A549 (cell line): ENCODE measurements at regions not wholly inside any gene's neighbourhood (a gene's known extent, or its start where the extent isn't known, plus 50 kb on each side); places are given as distances from the start of the nearest gene placed in this dataset.

Experiments used
- ATAC-seq, 2 experiments: fragments of 200-7000 bp in 1 of 2; fragments of >200 bp in 1 of 2; cut with Nextera tagmentation in 1 of 2; cut with Tn5 transposase in 1 of 2; 3 replicates each; pipeline versions ENCODE4 v1.8.0 to v1.9.1; 2018 to 2020; ENCODE audit warnings: mild to moderate bottlenecking in 1 of 2, moderate library complexity in 1 of 2
- CTCF ChIA-PET: fragments of 300-600 bp; sonication (Branson Sonifier 250); formaldehyde crosslinking; extraction: SDS; loops from one replicate; lab custom pipeline; 2021; ENCODE audit warnings: antibody characterized with exemption, inconsistent platforms; lab: Yijun Ruan, JAX
- POLR2A ChIA-PET: fragments of 350-600 bp; formaldehyde crosslinking; extraction: SDS; loops from one replicate; lab custom pipeline; 2021; ENCODE audit warnings: antibody characterized with exemption, inconsistent platforms; lab: Yijun Ruan, JAX
- DNase-seq, 2 experiments: peaks; one replicate each; pipeline versions ENCODE4 v3.0.0 to v3.0.0-alpha.2; 2011 to 2016; ENCODE audit warnings: low read depth in 1 of 2, low spot score in 1 of 2
- FAIRE-seq: peaks from 2 replicates; lab custom pipeline; 2011; peaks lifted over from hg19 to GRCh38; lab: Jason Lieb, UNC
- H3K27ac ChIP-seq, 2 experiments: fragments of >200 bp; sonication (Bioruptor Twin); formaldehyde crosslinking; 3 replicates each; pipeline ENCODE4 v1.5.1; 2016 to 2017
- H3K4me1 ChIP-seq: fragments of >200 bp; sonication (Bioruptor Twin); formaldehyde crosslinking; 3 replicates; pipeline ENCODE4 v1.6.1; 2016
- H3K4me2 ChIP-seq: fragments of >200 bp; sonication (Bioruptor Twin); formaldehyde crosslinking; 3 replicates; pipeline ENCODE4 v1.6.1; 2016
- H3K4me3 ChIP-seq: fragments of >200 bp; sonication (Bioruptor Twin); formaldehyde crosslinking; 3 replicates; pipeline ENCODE4 v1.5.1; 2016
- H3K9me3 ChIP-seq: fragments of >200 bp; sonication (Bioruptor Twin); formaldehyde crosslinking; 3 replicates; pipeline ENCODE4 v1.6.1; 2016
- ATOH8 ChIP-seq: fragments of 250-450 bp; sonication (Bioruptor Pico); IDR thresholded peaks from 2 replicates; pipeline ENCODE4 v1.5.0; 2020; ENCODE audit warnings: low read depth, mild to moderate bottlenecking, moderate library complexity
- BCL3 ChIP-seq: fragments of >200 bp; sonication (Bioruptor Twin); formaldehyde crosslinking; IDR thresholded peaks from 3 replicates; pipeline ENCODE4 v1.6.1; 2016
- CHD4 ChIP-seq: fragments of 200-600 bp; sonication (generic); IDR thresholded peaks from 2 replicates; pipeline ENCODE4 v1.6.1; 2016; ENCODE audit warnings: antibody characterized with exemption, mild to moderate bottlenecking, borderline replicate concordance
- CTCF ChIP-seq: fragments of >200 bp; sonication (Bioruptor Twin); formaldehyde crosslinking; IDR thresholded peaks from 3 replicates; pipeline ENCODE4 v1.5.1; 2016
- E2F6 ChIP-seq: IDR thresholded peaks from 2 replicates; pipeline ENCODE4 v1.6.1; 2012; ENCODE audit warnings: low read depth, borderline replicate concordance
- EHF ChIP-seq: fragments of 250-450 bp; sonication (Bioruptor Pico); IDR thresholded peaks from 2 replicates; pipeline ENCODE4 v1.5.0; 2020; ENCODE audit warnings: mild to moderate bottlenecking
- ELK1 ChIP-seq: fragments of 150-350 bp; IDR thresholded peaks from 2 replicates; pipeline ENCODE4 v1.6.1; 2014; ENCODE audit warnings: low read depth, mild to moderate bottlenecking, low read length
- FOSL2 ChIP-seq, 2 experiments: fragments of 450-650 bp in 1 of 2; fragments of >200 bp in 1 of 2; sonication (Bioruptor Twin) in 1 of 2; formaldehyde crosslinking; IDR thresholded peaks; 2 replicates each; pipeline versions ENCODE4 v1.5.0 to v1.6.1; 2016 to 2020; ENCODE audit warnings: mild to moderate bottlenecking in 1 of 2, moderate library complexity in 1 of 2
- GATA3 ChIP-seq: IDR thresholded peaks from 2 replicates; pipeline ENCODE4 v1.6.1; 2012; ENCODE audit warnings: borderline replicate concordance
- HOXA7 ChIP-seq: fragments of 250-450 bp; sonication (Bioruptor Pico); IDR thresholded peaks from 2 replicates; pipeline ENCODE4 v1.5.0; 2020; ENCODE audit warnings: mild to moderate bottlenecking, moderate library complexity
- HOXB13 ChIP-seq: fragments of 250-450 bp; sonication (Bioruptor Pico); IDR thresholded peaks from 2 replicates; pipeline ENCODE4 v1.5.0; 2020; ENCODE audit warnings: low read depth, mild to moderate bottlenecking, moderate library complexity
- JUN ChIP-seq, 2 experiments: fragments of >200 bp; sonication (Bioruptor Twin); formaldehyde crosslinking; IDR thresholded peaks; 2 replicates in 1 of 2; 3 replicates in 1 of 2; pipeline ENCODE4 v1.6.1; 2016 to 2017
- KDM5A ChIP-seq: fragments of 200-600 bp; sonication (generic); IDR thresholded peaks from 2 replicates; pipeline ENCODE4 v1.6.1; 2016; ENCODE audit warnings: antibody characterized with exemption, mild to moderate bottlenecking
- MAFK ChIP-seq: fragments of 450-650 bp; IDR thresholded peaks from 2 replicates; pipeline ENCODE4 v1.6.1; 2014; ENCODE audit not compliant: partially characterized antibody
- NPAS2 ChIP-seq: fragments of 250-450 bp; sonication (Bioruptor Pico); IDR thresholded peaks from 2 replicates; pipeline ENCODE4 v1.8.0; 2022; ENCODE audit warnings: mild to moderate bottlenecking, moderate library complexity, borderline replicate concordance
- REST ChIP-seq: fragments of 200-600 bp; sonication (generic); IDR thresholded peaks from 2 replicates; pipeline ENCODE4 v1.6.1; 2016; ENCODE audit warnings: antibody characterized with exemption, mild to moderate bottlenecking, moderate library complexity
- TP53 ChIP-seq: fragments of 250-450 bp; sonication (Bioruptor Pico); IDR thresholded peaks from 2 replicates; pipeline ENCODE4 v1.5.0; 2021; ENCODE audit warnings: mild to moderate bottlenecking, moderate library complexity
- USF2 ChIP-seq: fragments of 450-650 bp; IDR thresholded peaks from 2 replicates; pipeline ENCODE4 v1.6.1; 2014; ENCODE audit warnings: antibody characterized with exemption
- ZNF302 ChIP-seq: fragments of 250-450 bp; sonication (Bioruptor Pico); IDR thresholded peaks from 2 replicates; pipeline ENCODE4 v1.9.0; 2021; ENCODE audit warnings: inconsistent platforms, mild to moderate bottlenecking, moderate library complexity
- WGBS: methylation state at CpG from one replicate; pipeline ENCODE4 v1.1.6; 2017; ENCODE audit errors: missing lambda C conversion rate; 5-methylcytosine and 5-hydroxymethylcytosine counted together

- TF ChIP-seq HOXB13 (no peak), BCL3 (no peak)
Measured at GRCh38 chr2:19804639-19805260, 97.0 kb downstream of the TTC32 start (continued).

GRCh38 chr2:19802086-19802841, 99.5 kb downstream of the TTC32 start:
- Histone ChIP-seq H3K27ac (peak overlapping the region; percentile 84 to 90), H3K9me3 (no peaks in the 10 kb centered on the region)
- 76% methylated on average over 4 of the region's 4 CpGs for WGBS
- TF ChIP-seq MAFK (no peak), ELK1 (no peak)
- TF ChIP-seq, all 56 proteins: peak for 0
- peaks cover 31% of the 10 kb centered on the region for H3K4me1 ChIP-seq
- FAIRE-seq: no peak
- POLR2A ChIA-PET: interaction anchor here (0.9 kb wide), 1 partner anchor 455 kb away, joined by 3 read pairs; no protein-coding TSS in a partner anchor
- CTCF ChIA-PET: interaction anchor here (1.0 to 1.5 kb wide), 6 partner anchors 8 to 191 kb away, joined by 3 to 6 read pairs (median 4); no protein-coding TSS in a partner anchor
- peak; percentile 9 to 11; a peak in 3 of 6 replicates for ATAC-seq
- DNase-seq: no peak
- H3K4me2 ChIP-seq: peak overlapping the region; percentile 70
- H3K4me3 ChIP-seq: no peak overlapping the region

GRCh38 chr2:19801367-19802080, 100.3 kb downstream of the TTC32 start:
- Histone ChIP-seq H3K4me2 (peak overlapping the region; percentile 70), H3K9me3 (no peaks in the 10 kb centered on the region), H3K27ac (peak overlapping the region; percentile 84 to 90), H3K4me1 (peaks cover 31% of the 10 kb centered on the region), H3K4me3 (no peak overlapping the region)
- POLR2A ChIA-PET: interaction anchor here (0.6 to 0.9 kb wide), 2 partner anchors 454 to 1241 kb away, joined by 3 read pairs; partner anchors contain the start of gene RDH14
- FAIRE-seq: peak; percentile 92
- CTCF ChIA-PET: interaction anchor here (0.6 to 1.5 kb wide), 7 partner anchors 9 to 190 kb away, joined by 3 to 6 read pairs (median 4); no protein-coding TSS in a partner anchor
- peak; percentile 94 to 95 for DNase-seq
- peak; percentile 96 to 99 for ATAC-seq
- 4% methylated on average over 15 of the region's 15 CpGs for WGBS
- 0 out of 2 replicates have a peak, but pooled peaks have one; percentile 37 for TF ChIP-seq ATOH8 (CRISPR knock-in tag)
- TF ChIP-seq E2F6: peak; percentile 66
- TF ChIP-seq EHF (CRISPR knock-in tag): no peak
- peak; percentile 30 for TF ChIP-seq MAFK
- peak; percentile 70 for TF ChIP-seq USF2
- peak; percentile 98 for TF ChIP-seq FOSL2 (IDR thresholded peaks at IDR 0.05)
- peak; percentile 98 for TF ChIP-seq FOSL2 (CRISPR knock-in tag; IDR thresholded peaks at IDR 0.05)
- no peak for TF ChIP-seq HOXA7 (CRISPR knock-in tag)
- TF ChIP-seq TP53: no peak
- no peak; the same call in 1 of the 2 replicates for TF ChIP-seq ZNF302 (CRISPR knock-in tag)
- TF ChIP-seq CTCF: peak; percentile 26; the same call in 2 of the 3 replicates
- peak; percentile 82 for TF ChIP-seq GATA3
- TF ChIP-seq NPAS2 (CRISPR knock-in tag): no peak
- no peak for TF ChIP-seq REST
- no peak for TF ChIP-seq KDM5A
- TF ChIP-seq CHD4: no peak
- TF ChIP-seq JUN (IDR thresholded peaks at IDR 0.05): peak; percentile 41 to 87; a peak in 4 of 5 replicates
